Esophagus muscularis mucosa (tissue), 4 donors: ENCODE measurements at regions not wholly inside any gene's neighbourhood (a gene's known extent, or its start where the extent isn't known, plus 50 kb on each side); places are given as distances from the start of the nearest gene placed in this dataset.

Experiments
- DNase-seq: peaks from one replicate; pipeline ENCODE4 v3.0.0-alpha.2; 2017; ENCODE audit errors: extremely low spot score
- H3K27ac ChIP-seq, 4 donors: fragments of 200-600 bp; sonication (generic); replicated peaks in 1 of 4; 1 replicate in 3 of 4; 2 replicates in 1 of 4; pipeline ENCODE4 v1.5.1; 2016 to 2019; ENCODE audit warnings: mild to moderate bottlenecking in 1 of 4
- H3K27me3 ChIP-seq, 4 donors: fragments of 200-600 bp; sonication (generic); one replicate each; pipeline versions ENCODE4 v1.5.1 to v1.6.0; 2016 to 2019
- H3K36me3 ChIP-seq, 4 donors: fragments of 200-600 bp; sonication (generic); one replicate each; pipeline ENCODE4 v1.5.1; 2016 to 2019
- H3K4me1 ChIP-seq, 4 donors: fragments of 200-600 bp; sonication (generic); one replicate each; pipeline ENCODE4 v1.5.1; 2016 to 2019
- H3K4me3 ChIP-seq, 4 donors: fragments of 200-600 bp; sonication (generic); 1 replicate in 2 of 4; 2 replicates in 2 of 4; pipeline ENCODE4 v1.5.1; 2016 to 2019; ENCODE audit warnings: mild to moderate bottlenecking in 4 of 4, moderate library complexity in 1 of 4
- H3K9me3 ChIP-seq, 4 donors: fragments of 200-600 bp; sonication (generic); 1 replicate in 3 of 4; 2 replicates in 1 of 4; pipeline ENCODE4 v1.5.1; 2016 to 2019
- EP300 ChIP-seq: sonication (generic); formaldehyde crosslinking; IDR thresholded peaks from one replicate; pipeline ENCODE4 v1.6.1; 2017; ENCODE audit warnings: antibody characterized with exemption
- POLR2A ChIP-seq: fragments of 450-650 bp; IDR thresholded peaks from one replicate; pipeline ENCODE4 v1.6.1; 2017; ENCODE audit warnings: antibody characterized with exemption, moderate library complexity, mild to moderate bottlenecking, low read depth
- POLR2AphosphoS5 ChIP-seq, 2 donors: sonication (generic); formaldehyde crosslinking; IDR thresholded peaks; one replicate each; pipeline ENCODE4 v1.6.1; 2017; ENCODE audit warnings: antibody characterized with exemption in 2 of 2
- WGBS: methylation state at CpG from one replicate; pipeline ENCODE4 v1.1.5; 2018; 5-methylcytosine and 5-hydroxymethylcytosine counted together
- intact Hi-C: fragments of 100-400 bp; cut with DNase I; formaldehyde crosslinking; loops from one replicate; pipeline ENCODE4 v1.15.1; 2023
- TF ChIP-seq, protein P1 (sequence below), 3 experiments: fragments of 200-600 bp in 2 of 3; fragments of 450-650 bp in 1 of 3; sonication (generic) in 2 of 3; IDR thresholded peaks; one replicate each; pipeline ENCODE4 v1.5.1; 2017 to 2019; ENCODE audit warnings: antibody characterized with exemption in 3 of 3, mild to moderate bottlenecking in 2 of 3, moderate library complexity in 1 of 3

DNA sequence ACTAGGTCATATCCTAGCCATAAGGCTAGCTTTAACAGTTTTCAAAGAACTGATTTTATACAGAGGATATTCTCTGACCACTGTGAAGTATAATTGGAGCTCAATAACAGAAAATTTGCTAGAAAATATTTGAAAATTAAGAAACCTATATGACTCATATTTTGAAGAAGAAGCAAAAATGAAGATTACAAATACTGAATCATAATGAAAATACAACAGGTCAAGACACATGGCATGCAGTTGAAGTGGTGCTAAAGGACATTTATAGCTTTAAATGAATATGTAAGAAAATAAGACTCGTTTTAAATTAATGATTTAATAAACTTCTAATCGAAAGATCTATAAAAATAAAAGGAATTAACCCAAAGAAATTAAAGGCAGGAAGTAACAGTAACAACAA lies 1234.6 kb downstream of the SLC16A7 start:
- Histone ChIP-seq H3K4me3 (no peak overlapping the region), H3K36me3 (no peaks in the 10 kb centered on the region), H3K4me1 (no peaks in the 10 kb centered on the region), H3K27ac (no peak overlapping the region), H3K9me3 (no peaks in the 10 kb centered on the region), H3K27me3 (no peaks in the 10 kb centered on the region)
- WGBS = 82% methylated on average over 2 of the region's 2 CpGs
- DNase-seq = no peak
- TF ChIP-seq POLR2A = no peak
- TF ChIP-seq, protein P1, sequence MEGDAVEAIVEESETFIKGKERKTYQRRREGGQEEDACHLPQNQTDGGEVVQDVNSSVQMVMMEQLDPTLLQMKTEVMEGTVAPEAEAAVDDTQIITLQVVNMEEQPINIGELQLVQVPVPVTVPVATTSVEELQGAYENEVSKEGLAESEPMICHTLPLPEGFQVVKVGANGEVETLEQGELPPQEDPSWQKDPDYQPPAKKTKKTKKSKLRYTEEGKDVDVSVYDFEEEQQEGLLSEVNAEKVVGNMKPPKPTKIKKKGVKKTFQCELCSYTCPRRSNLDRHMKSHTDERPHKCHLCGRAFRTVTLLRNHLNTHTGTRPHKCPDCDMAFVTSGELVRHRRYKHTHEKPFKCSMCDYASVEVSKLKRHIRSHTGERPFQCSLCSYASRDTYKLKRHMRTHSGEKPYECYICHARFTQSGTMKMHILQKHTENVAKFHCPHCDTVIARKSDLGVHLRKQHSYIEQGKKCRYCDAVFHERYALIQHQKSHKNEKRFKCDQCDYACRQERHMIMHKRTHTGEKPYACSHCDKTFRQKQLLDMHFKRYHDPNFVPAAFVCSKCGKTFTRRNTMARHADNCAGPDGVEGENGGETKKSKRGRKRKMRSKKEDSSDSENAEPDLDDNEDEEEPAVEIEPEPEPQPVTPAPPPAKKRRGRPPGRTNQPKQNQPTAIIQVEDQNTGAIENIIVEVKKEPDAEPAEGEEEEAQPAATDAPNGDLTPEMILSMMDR (IDR thresholded peaks at IDR 0.05) = no peak
- intact Hi-C loops = no loop called here

DNA sequence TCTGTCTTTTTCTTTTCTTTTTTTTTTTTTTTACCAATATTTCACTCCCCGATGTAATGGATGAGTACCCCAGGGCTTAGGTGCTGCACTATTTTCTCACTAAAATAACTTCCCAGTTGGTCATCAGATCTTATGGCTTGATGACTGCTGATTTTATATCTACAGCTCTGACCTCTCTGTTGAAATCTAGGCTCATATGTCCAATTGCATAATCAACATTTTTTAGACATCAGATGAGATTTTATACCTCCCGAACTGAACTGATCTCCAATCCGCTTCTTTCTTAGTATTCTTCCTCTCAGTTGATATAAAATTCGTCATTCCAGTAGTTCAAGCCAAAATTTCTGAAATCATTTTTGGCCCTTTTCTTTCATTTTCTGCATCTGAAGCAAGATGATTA lies 1236.5 kb downstream of the SLC16A7 start:
- no peak for TF ChIP-seq POLR2A
- no peak for DNase-seq
- no peaks in the 10 kb centered on the region for H3K36me3 ChIP-seq
- no peaks in the 10 kb centered on the region for H3K27me3 ChIP-seq
- H3K4me1 ChIP-seq = no peaks in the 10 kb centered on the region
- WGBS = 82% methylated on average over 4 of the region's 4 CpGs
- H3K27ac ChIP-seq = no peak overlapping the region
- H3K9me3 ChIP-seq = no peaks in the 10 kb centered on the region
- H3K4me3 ChIP-seq = no peak overlapping the region
- intact Hi-C loops = no loop called here

DNA sequence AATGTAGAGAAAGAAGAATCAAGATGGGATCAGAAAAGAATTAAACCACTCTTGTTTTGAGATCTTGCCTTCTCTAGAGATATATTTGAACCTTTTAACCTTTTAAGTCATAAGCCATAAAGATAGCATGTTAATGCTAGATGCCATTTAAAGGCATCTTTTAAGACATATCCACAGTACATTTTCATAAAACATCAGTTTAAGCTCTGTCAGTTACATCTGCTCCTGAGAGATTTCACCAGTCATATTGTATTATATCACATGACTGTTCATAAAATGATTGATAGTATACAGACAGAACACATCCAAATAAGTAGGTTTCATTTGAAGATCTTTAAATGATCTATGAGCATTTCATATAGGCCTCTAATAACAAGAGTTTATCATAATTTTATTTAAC lies 1238.5 kb downstream of the SLC16A7 start:
- H3K4me3 ChIP-seq = no peak overlapping the region
- intact Hi-C loops = no loop called here
- no peaks in the 10 kb centered on the region for H3K36me3 ChIP-seq
- H3K4me1 ChIP-seq = no peaks in the 10 kb centered on the region
- no peak overlapping the region for H3K27ac ChIP-seq
- H3K9me3 ChIP-seq = no peaks in the 10 kb centered on the region
- H3K27me3 ChIP-seq = no peaks in the 10 kb centered on the region
- no peak for TF ChIP-seq POLR2A
- no peak for TF ChIP-seq EP300
- no peak for DNase-seq

DNA sequence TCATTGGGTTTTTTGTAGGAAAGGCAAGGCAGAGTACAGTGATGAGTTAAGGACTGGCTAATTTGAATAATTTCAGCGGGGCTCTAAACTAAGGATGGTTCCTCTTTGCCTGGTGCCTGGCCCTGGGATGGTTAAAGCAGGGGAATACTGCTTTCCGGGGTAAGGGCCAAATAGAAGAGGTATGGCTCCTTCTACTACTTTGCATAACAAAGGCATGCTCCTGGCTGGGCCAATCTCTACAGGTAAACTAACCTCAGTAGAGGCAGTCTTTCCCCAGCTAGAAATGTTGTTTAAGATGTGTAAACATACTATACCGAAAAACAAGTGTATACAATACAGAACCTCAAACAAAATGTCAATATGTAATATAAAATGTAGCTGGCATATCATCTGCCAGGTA lies 1239.0 kb downstream of the SLC16A7 start:
- Histone ChIP-seq H3K36me3 (no peaks in the 10 kb centered on the region), H3K9me3 (no peaks in the 10 kb centered on the region), H3K4me3 (no peak overlapping the region), H3K27me3 (no peaks in the 10 kb centered on the region), H3K27ac (no peak overlapping the region), H3K4me1 (no peaks in the 10 kb centered on the region)
- 84% methylated on average over 3 of the region's 3 CpGs for WGBS
- DNase-seq = no peak
- TF ChIP-seq EP300 = no peak
- intact Hi-C loops = no loop called here

DNA sequence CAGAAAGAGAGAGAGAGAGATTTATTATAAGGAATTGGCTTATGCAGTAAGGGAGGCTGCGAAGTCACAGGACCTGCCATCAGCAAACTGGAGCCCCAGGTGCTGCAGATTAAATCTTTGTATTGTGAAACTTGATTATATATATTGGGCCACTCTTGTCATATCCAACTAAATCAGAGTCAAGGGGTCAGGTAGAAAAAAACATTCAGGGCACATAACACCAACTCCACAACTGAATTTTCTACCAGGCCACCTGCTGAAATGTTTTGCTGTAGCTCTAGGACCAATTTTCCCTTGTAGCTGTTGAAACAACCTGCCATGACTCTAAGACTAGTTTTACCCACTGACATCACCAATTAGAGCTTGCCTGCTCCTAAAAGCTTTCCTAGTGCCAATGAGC lies 1240.8 kb downstream of the SLC16A7 start:
- Histone ChIP-seq H3K9me3 (no peaks in the 10 kb centered on the region), H3K27me3 (no peaks in the 10 kb centered on the region), H3K4me3 (no peak overlapping the region), H3K36me3 (no peaks in the 10 kb centered on the region), H3K4me1 (no peaks in the 10 kb centered on the region), H3K27ac (no peak overlapping the region)
- WGBS = 80% methylated on average over 1 of the region's 1 CpG
- intact Hi-C loops = no loop called here
- no peak for DNase-seq
- TF ChIP-seq, protein P1 (IDR thresholded peaks at IDR 0.05) = no peak
- no peak for TF ChIP-seq EP300
- no peak for TF ChIP-seq POLR2A
- TF ChIP-seq POLR2AphosphoS5 (IDR thresholded peaks at IDR 0.05) = no peak

DNA sequence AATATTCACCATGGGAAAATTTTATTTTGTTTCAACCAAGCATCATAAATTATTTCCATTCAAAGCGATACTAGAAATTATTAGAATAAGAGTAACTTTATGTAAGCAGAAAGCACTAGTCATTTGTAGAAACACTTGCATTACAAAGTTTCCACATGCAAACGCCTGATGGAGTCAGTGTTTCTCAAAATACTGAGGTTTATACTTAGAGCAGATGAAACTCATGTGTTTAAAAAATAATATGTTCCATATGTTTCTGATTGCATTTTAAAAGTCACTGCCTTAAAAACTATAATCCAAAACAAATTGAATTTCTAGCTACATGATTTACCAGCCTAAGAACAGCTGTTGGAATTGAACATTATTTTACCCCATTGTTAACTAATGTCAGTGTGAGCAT lies 1246.4 kb downstream of the SLC16A7 start:
- no peak overlapping the region for H3K4me3 ChIP-seq
- DNase-seq = no peak
- WGBS = 44% methylated on average over 2 of the region's 2 CpGs
- H3K36me3 ChIP-seq = no peaks in the 10 kb centered on the region
- TF ChIP-seq EP300 (no peak), POLR2A (no peak), POLR2AphosphoS5 (IDR thresholded peaks at IDR 0.05) (no peak)
- TF ChIP-seq, protein P1 (IDR thresholded peaks at IDR 0.05) = no peak
- H3K27me3 ChIP-seq = no peaks in the 10 kb centered on the region
- no peaks in the 10 kb centered on the region for H3K4me1 ChIP-seq
- intact Hi-C loops = no loop called here
- no peaks in the 10 kb centered on the region for H3K9me3 ChIP-seq
- H3K27ac ChIP-seq = no peak overlapping the region

DNA sequence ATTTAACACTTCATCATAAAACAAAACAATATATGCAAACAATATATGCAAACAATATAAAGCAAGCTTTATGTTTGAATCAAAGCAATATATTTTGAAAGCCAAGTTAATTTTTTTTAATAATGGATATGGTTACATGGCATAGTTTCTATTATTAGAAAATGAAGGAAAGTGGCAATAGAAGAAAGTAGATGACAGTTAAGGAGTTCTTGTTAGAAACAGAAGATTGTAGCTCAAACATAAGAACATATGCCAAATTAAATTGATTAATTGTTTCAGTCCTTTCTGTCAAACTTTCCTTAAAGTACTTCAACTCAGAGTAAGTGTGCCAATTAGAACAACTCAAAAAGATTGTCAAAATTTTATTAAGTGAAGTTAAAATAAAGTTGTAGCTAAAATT lies 1248.3 kb downstream of the SLC16A7 start:
- intact Hi-C loops = no loop called here
- Histone ChIP-seq H3K9me3 (no peaks in the 10 kb centered on the region), H3K27ac (no peak overlapping the region), H3K4me1 (no peaks in the 10 kb centered on the region), H3K36me3 (no peaks in the 10 kb centered on the region), H3K4me3 (no peak overlapping the region), H3K27me3 (no peaks in the 10 kb centered on the region)
- DNase-seq = no peak
- TF ChIP-seq, protein P1 (IDR thresholded peaks at IDR 0.05) = no peak
- TF ChIP-seq EP300 (no peak), POLR2AphosphoS5 (IDR thresholded peaks at IDR 0.05) (no peak), POLR2A (no peak)
